OCI-LY7 (cell line): ENCODE measurements at regions not wholly inside any gene's neighbourhood (a gene's known extent, or its start where the extent isn't known, plus 50 kb on each side); places are given as distances from the start of the nearest gene placed in this dataset.

Experiments
- EZH2phosphoT487 ChIP-seq: fragments of 200-600 bp; sonication (generic); IDR thresholded peaks from 2 replicates; pipeline ENCODE4 v1.6.1; 2018; ENCODE audit warnings: low read depth, borderline replicate concordance, mild to moderate bottlenecking, mixed run types, antibody characterized with exemption, low read length, moderate library complexity, mixed read lengths
- TF ChIP-seq, protein P1 (sequence below): fragments of 200-600 bp; sonication (generic); conservative IDR thresholded peaks from 2 replicates; pipeline ENCODE4 v1.5.1; 2014; ENCODE audit warnings: mild to moderate bottlenecking, antibody characterized with exemption, low read length, moderate library complexity, mixed read lengths

GRCh38 chr4:181225616-181226261 is 1017.5 kb upstream of the TENM3 start:
- TF ChIP-seq, protein P1, sequence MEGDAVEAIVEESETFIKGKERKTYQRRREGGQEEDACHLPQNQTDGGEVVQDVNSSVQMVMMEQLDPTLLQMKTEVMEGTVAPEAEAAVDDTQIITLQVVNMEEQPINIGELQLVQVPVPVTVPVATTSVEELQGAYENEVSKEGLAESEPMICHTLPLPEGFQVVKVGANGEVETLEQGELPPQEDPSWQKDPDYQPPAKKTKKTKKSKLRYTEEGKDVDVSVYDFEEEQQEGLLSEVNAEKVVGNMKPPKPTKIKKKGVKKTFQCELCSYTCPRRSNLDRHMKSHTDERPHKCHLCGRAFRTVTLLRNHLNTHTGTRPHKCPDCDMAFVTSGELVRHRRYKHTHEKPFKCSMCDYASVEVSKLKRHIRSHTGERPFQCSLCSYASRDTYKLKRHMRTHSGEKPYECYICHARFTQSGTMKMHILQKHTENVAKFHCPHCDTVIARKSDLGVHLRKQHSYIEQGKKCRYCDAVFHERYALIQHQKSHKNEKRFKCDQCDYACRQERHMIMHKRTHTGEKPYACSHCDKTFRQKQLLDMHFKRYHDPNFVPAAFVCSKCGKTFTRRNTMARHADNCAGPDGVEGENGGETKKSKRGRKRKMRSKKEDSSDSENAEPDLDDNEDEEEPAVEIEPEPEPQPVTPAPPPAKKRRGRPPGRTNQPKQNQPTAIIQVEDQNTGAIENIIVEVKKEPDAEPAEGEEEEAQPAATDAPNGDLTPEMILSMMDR: no peak
- TF ChIP-seq EZH2phosphoT487: no peak
